ENCODE measurements at regions not wholly inside any gene's neighbourhood (a gene's known extent, or its start where the extent isn't known, plus 50 kb on each side); places are given as distances from the start of the nearest gene placed in this dataset.

DNA sequence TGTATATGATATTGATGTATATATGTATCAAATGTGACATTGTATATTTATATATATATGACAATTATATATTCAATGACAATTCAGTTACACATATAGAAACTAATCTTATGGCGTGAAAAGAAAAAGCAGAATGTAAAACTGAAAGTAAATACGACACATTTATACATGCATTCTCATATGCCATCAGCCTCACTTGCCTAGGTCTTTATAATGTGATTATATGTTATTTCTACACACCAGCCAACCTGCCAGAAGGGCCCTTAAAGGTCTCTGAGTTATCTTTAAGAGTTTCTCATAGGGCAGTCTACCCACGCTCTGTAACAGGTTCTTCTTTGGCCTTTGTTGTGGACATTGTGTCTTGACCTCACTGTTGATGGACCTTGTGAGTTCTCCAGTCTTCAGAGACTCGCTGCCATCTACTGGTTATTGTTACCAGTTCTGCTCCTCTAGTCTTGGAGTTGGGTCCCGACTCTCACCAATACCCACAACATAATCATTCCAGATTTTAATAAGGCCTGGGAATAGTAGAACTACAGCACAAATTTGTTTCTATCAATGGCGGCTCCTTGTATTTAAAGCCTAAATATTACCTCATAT, 371.5 kb upstream of the GOLIM4 start:
- Histone ChIP-seq H3K9ac (ENCODE audit: low read depth in 2 of 2, low read length in 2 of 2) (no peak overlapping the region), H3K36me3 (no peaks in the 10 kb centered on the region), H3K4me1 (no peaks in the 10 kb centered on the region), H3K27ac (no peak overlapping the region), H3K27me3 (no peaks in the 10 kb centered on the region), H3K9me3 (no peaks in the 10 kb centered on the region), H3K4me3 (no peak overlapping the region)
- DNase-seq: peak; percentile 18
- TF ChIP-seq, protein P1, sequence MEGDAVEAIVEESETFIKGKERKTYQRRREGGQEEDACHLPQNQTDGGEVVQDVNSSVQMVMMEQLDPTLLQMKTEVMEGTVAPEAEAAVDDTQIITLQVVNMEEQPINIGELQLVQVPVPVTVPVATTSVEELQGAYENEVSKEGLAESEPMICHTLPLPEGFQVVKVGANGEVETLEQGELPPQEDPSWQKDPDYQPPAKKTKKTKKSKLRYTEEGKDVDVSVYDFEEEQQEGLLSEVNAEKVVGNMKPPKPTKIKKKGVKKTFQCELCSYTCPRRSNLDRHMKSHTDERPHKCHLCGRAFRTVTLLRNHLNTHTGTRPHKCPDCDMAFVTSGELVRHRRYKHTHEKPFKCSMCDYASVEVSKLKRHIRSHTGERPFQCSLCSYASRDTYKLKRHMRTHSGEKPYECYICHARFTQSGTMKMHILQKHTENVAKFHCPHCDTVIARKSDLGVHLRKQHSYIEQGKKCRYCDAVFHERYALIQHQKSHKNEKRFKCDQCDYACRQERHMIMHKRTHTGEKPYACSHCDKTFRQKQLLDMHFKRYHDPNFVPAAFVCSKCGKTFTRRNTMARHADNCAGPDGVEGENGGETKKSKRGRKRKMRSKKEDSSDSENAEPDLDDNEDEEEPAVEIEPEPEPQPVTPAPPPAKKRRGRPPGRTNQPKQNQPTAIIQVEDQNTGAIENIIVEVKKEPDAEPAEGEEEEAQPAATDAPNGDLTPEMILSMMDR (IDR thresholded peaks at IDR 0.05): no peak
- intact Hi-C loops (cut with DNase I): loop anchor here (5.0 kb wide), 1 partner anchor 255 kb away; no protein-coding TSS in a partner anchor

DNA sequence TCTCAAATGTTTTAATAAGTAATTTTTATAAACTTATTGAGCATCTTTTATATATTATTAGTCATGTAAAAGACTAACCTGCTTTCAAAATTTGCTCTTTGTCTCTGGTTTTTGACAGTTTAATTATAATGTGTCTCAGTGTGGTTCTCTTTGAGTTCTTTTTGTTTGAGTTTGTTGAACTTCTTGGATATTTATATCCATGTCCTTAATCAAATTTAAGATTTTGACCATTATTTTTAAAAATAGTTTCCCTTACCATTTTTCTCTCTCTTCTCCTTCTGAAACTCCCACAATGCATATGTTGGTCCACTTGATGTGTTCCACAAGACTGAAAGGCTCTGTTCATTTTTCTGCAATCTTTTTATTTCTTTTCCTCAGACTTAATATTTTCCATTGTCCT, 366.1 kb upstream of the GOLIM4 start:
- H3K36me3 ChIP-seq: no peaks in the 10 kb centered on the region
- intact Hi-C loops (cut with DNase I): no loop called here
- no peak overlapping the region for H3K27ac ChIP-seq
- H3K9ac ChIP-seq (ENCODE audit: low read depth in 2 of 2, low read length in 2 of 2): no peak overlapping the region
- no peak for DNase-seq
- no peaks in the 10 kb centered on the region for H3K4me1 ChIP-seq
- H3K4me3 ChIP-seq: no peak overlapping the region
- H3K27me3 ChIP-seq: no peaks in the 10 kb centered on the region
- no peaks in the 10 kb centered on the region for H3K9me3 ChIP-seq
- TF ChIP-seq, protein P1 (IDR thresholded peaks at IDR 0.05): no peak

DNA sequence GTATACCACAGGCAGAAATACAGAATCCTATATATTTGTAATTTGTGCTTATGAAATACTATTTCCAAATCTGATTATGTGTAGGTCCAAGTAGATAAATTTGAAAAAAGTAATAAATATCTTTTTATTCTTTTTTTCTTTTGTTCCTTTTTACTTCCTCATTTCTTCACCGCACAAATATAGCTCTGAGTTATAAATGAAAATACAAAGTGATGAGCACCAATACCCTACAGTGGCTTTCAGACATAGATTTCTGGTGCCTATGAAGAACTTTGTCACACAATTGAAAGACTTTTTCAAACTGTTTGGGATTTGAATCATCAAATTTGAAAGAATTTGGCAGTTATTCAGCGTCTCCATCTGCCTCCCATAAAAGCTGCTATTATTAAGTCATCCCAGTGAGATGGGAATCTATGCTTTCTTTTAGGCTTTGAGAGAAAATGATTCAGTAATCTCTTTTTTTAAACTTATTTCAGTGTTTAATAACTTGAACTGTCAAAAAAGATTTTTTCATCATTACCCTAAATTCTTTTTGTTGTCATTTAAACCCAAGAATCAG, 363.6 kb upstream of the GOLIM4 start:
- Histone ChIP-seq H3K27me3 (no peaks in the 10 kb centered on the region), H3K9me3 (no peaks in the 10 kb centered on the region), H3K9ac (ENCODE audit: low read depth in 2 of 2, low read length in 2 of 2) (no peak overlapping the region), H3K4me3 (no peak overlapping the region), H3K4me1 (no peaks in the 10 kb centered on the region), H3K27ac (no peak overlapping the region), H3K36me3 (no peaks in the 10 kb centered on the region)
- TF ChIP-seq, protein P1 (IDR thresholded peaks at IDR 0.05): no peak
- intact Hi-C loops (cut with DNase I): no loop called here
- no peak for DNase-seq

DNA sequence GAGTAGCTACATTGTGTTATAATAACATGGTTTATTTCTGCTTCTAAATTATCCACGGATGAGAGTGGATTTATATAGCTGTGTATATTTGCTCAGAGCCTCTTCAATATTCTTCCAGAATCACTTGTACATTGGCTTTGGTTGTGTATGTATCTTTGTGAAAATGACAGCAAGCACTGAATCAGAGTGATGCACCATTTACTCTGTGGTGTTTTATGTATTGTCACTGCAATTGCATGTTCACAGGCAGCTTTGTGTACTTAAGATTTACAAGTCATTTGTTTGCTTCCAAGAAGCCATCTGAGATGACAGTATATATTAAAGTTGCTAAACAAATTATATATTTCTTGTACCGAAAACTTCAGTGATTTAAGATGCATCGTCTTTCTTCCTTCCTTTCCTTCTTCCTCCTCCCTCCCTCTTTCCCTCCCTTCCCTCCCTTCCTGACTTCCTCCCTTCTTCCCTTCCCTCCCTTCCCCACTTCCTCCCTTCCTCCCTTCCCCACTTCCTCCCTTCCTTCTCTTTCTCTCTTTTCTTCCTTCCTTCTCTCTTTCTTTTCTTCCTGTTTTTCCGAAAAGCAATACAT, 362.3 kb upstream of the GOLIM4 start:
- no peak overlapping the region for H3K9ac ChIP-seq (ENCODE audit: low read depth in 2 of 2, low read length in 2 of 2)
- H3K9me3 ChIP-seq: no peaks in the 10 kb centered on the region
- H3K4me3 ChIP-seq: no peak overlapping the region
- no peak overlapping the region for H3K27ac ChIP-seq
- intact Hi-C loops (cut with DNase I): no loop called here
- TF ChIP-seq, protein P1 (IDR thresholded peaks at IDR 0.05): no peak
- DNase-seq: no peak
- H3K36me3 ChIP-seq: no peaks in the 10 kb centered on the region
- no peaks in the 10 kb centered on the region for H3K4me1 ChIP-seq
- no peaks in the 10 kb centered on the region for H3K27me3 ChIP-seq

DNA sequence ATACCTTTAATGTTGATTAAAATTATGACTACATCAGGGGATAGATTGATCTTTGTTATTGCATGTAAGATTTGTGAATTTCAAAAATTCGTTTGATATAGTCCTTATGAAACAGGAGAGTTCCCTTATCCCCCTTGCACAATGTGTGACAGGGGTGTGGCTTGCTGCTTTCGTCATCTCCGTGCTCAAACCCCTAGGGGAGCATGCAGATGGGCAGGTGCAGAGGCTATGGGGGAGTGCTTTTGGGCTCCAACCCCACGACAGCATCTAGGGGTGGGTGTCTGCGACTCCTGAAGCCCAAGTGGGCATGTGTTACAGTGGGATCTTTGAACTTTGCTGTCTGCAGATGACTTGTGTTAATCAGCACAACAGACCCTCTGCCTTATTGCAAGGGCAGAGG, 360.1 kb upstream of the GOLIM4 start:
- intact Hi-C loops (cut with DNase I): no loop called here
- no peaks in the 10 kb centered on the region for H3K9me3 ChIP-seq
- H3K4me3 ChIP-seq: no peak overlapping the region

More for the DNA sequence above, 360.1 kb upstream of the GOLIM4 start:
- Histone ChIP-seq H3K36me3 (no peaks in the 10 kb centered on the region), H3K27me3 (no peaks in the 10 kb centered on the region), H3K9ac (ENCODE audit: low read depth in 2 of 2, low read length in 2 of 2) (no peak overlapping the region), H3K27ac (no peak overlapping the region), H3K4me1 (no peaks in the 10 kb centered on the region)
- TF ChIP-seq, protein P1 (IDR thresholded peaks at IDR 0.05): no peak
- DNase-seq: no peak
